ENCODE measurements at regions not wholly inside any gene's neighbourhood (a gene's known extent, or its start where the extent isn't known, plus 50 kb on each side); places are given as distances from the start of the nearest gene placed in this dataset.
A peak's percentile ranks its signal among the peaks of the same experiment; 100 is the strongest.

DNA sequence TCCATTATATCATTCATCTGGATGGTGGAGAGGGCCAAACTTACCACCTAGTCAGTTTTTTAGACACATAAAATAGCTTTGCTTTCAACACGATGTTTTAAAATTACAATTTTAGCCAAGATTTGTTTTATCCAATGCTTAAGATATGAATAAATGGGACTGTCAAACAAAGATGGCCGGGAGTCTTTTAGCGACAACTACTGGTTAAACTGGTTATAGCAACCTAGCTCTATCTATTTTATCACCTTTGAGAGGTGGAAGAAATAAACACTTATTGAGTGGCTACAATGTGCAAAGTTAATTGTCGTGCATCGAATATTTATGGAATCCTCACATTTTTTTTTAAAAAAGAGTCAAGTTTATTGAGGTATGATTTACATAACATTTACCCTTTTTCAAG lies 279.8 kb downstream of the MIAT start:
- no peak for TF ChIP-seq MYC (IDR thresholded peaks at IDR 0.05; ENCODE audit: low read depth, low read length)
- TF ChIP-seq, protein P1, sequence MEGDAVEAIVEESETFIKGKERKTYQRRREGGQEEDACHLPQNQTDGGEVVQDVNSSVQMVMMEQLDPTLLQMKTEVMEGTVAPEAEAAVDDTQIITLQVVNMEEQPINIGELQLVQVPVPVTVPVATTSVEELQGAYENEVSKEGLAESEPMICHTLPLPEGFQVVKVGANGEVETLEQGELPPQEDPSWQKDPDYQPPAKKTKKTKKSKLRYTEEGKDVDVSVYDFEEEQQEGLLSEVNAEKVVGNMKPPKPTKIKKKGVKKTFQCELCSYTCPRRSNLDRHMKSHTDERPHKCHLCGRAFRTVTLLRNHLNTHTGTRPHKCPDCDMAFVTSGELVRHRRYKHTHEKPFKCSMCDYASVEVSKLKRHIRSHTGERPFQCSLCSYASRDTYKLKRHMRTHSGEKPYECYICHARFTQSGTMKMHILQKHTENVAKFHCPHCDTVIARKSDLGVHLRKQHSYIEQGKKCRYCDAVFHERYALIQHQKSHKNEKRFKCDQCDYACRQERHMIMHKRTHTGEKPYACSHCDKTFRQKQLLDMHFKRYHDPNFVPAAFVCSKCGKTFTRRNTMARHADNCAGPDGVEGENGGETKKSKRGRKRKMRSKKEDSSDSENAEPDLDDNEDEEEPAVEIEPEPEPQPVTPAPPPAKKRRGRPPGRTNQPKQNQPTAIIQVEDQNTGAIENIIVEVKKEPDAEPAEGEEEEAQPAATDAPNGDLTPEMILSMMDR (IDR thresholded peaks at IDR 0.05; ENCODE audit: low read depth, low read length): peak; percentile 6
- no peak for TF ChIP-seq POLR2A (IDR thresholded peaks at IDR 0.05; ENCODE audit: extremely low read depth, insufficient read length)
- TF ChIP-seq, protein P2, sequence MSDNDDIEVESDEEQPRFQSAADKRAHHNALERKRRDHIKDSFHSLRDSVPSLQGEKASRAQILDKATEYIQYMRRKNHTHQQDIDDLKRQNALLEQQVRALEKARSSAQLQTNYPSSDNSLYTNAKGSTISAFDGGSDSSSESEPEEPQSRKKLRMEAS (IDR thresholded peaks at IDR 0.05; ENCODE audit: low read depth, low read length): no peak
- no peak for DNase-seq (ENCODE audit: low read depth)

DNA sequence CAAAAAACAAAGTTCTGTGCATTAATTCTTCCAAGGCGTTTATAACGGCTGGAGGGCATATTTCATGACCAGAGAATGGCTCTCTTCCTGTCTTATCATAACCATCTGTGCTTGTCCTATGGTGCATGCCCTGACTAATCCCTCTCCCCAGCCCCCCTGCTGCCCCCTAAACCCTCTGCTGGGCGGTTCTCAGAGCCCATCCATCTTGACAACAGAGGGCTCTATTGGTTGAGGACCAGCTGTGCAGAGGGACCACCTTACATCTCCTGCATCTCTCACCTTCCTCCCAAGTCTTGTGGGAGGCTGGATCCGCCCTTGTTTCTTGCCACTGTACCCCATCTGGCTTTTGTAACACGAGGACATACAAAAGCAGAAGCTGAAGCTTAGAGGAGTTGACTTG lies 282.1 kb downstream of the MIAT start:
- TF ChIP-seq, protein P2 (IDR thresholded peaks at IDR 0.05; ENCODE audit: low read depth, low read length): no peak
- TF ChIP-seq, protein P1 (IDR thresholded peaks at IDR 0.05; ENCODE audit: low read depth, low read length): no peak
- no peak for TF ChIP-seq POLR2A (IDR thresholded peaks at IDR 0.05; ENCODE audit: extremely low read depth, insufficient read length)
- TF ChIP-seq MYC (IDR thresholded peaks at IDR 0.05; ENCODE audit: low read depth, low read length): no peak
- no peak overlapping the region for H3K4me3 ChIP-seq (ENCODE audit: low read depth, low read length)
- DNase-seq (ENCODE audit: low read depth): no peak

More for the DNA sequence above, 279.8 kb downstream of the MIAT start:
- no peak overlapping the region for H3K4me3 ChIP-seq (ENCODE audit: low read depth, low read length)

DNA sequence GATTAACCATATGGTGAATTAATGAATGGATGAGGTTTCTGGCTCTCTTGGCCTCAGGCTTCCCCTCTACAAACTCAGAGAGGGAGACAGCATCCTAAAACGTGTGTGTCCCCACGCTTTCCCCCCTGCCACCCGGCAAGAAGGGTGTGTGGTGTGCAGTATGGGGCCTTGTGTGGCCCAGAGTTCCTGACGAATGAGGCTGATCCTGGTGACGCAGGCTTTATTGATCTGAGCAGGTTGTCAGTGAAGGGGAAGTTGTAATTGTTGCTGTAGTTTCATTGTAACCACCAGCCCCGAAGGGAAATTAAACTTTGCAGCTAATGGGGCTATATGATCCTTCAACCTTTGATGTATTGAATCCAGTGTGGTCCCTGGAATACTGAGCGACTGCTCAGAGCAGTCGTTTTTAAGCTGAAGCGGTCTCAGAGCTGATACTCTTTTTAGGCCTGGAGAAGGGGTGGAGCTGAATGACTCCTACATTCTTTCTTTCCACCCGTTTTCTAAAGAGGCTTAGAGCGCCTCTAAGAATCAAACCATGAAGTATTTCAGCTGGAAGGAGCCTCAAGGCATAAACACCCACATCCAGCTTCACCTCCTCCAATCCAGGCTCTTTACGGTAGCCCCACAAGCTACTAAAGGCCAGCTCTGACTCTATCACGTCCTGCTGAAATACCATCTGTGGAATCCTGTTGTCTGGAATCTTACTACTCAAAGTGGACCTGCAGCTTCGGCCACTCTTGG lies 284.7 kb downstream of the MIAT start:
- DNase-seq (ENCODE audit: low read depth): no peak
- no peak overlapping the region for H3K4me3 ChIP-seq (ENCODE audit: low read depth, low read length)
- TF ChIP-seq, protein P1 (IDR thresholded peaks at IDR 0.05; ENCODE audit: low read depth, low read length): no peak
- no peak for TF ChIP-seq POLR2A (IDR thresholded peaks at IDR 0.05; ENCODE audit: extremely low read depth, insufficient read length)
- TF ChIP-seq MYC (IDR thresholded peaks at IDR 0.05; ENCODE audit: low read depth, low read length): no peak
- TF ChIP-seq, protein P2 (IDR thresholded peaks at IDR 0.05; ENCODE audit: low read depth, low read length): no peak

DNA sequence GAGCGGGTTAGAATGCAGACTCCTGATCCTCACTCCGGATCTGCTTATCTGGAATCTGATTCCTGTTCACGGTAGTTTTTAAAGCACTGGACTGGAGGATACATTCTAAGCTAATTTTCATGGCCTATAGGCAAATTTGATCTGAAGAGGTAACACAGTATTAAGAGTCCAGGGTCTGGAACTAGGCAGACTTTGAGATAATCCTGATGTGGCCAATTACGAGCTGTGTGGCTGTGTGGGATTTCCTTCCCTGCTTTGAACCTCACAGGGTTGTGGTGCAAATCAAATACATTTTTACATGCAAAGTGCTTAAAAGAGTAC lies 285.2 kb downstream of the MIAT start:
- no peak overlapping the region for H3K4me3 ChIP-seq (ENCODE audit: low read depth, low read length)
- no peak for DNase-seq (ENCODE audit: low read depth)
- TF ChIP-seq MYC (IDR thresholded peaks at IDR 0.05; ENCODE audit: low read depth, low read length) (no peak), POLR2A (IDR thresholded peaks at IDR 0.05; ENCODE audit: extremely low read depth, insufficient read length) (no peak)
- TF ChIP-seq, protein P1 (IDR thresholded peaks at IDR 0.05; ENCODE audit: low read depth, low read length): no peak

DNA sequence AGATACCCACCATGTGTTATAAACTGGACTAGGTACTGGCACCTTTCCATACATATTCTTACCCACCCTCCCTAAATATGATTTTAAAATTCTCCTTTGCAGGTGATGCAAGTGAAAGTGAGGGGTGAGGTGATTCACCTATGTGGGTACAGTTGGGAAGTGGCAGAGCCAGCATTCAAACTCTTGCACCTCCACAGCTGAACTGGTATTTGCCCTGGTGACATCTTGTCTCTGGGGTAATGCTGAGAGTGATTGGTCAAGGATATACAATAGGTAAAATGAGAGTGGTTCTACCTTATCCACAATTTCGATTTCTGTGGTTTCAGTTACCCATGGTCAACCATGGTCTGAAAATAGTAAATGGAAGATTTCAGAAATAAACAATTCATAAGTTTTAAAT lies 288.2 kb downstream of the MIAT start:
- TF ChIP-seq MYC (IDR thresholded peaks at IDR 0.05; ENCODE audit: low read depth, low read length) (no peak), POLR2A (IDR thresholded peaks at IDR 0.05; ENCODE audit: extremely low read depth, insufficient read length) (no peak)
- TF ChIP-seq, protein P2 (IDR thresholded peaks at IDR 0.05; ENCODE audit: low read depth, low read length): no peak
- TF ChIP-seq, protein P1 (IDR thresholded peaks at IDR 0.05; ENCODE audit: low read depth, low read length): no peak
- H3K4me3 ChIP-seq (ENCODE audit: low read depth, low read length): no peak overlapping the region
- no peak for DNase-seq (ENCODE audit: low read depth)

All from NB4 (cell line).